WTC11 (cell line): ENCODE measurements at regions not wholly inside any gene's neighbourhood (a gene's known extent, or its start where the extent isn't known, plus 50 kb on each side); places are given as distances from the start of the nearest gene placed in this dataset.

Source experiments
- CREB1 ChIP-seq: sonication (generic); formaldehyde crosslinking; IDR thresholded peaks from 2 replicates; pipeline ENCODE4 v1.8.0; 2023; ENCODE audit warnings: mild to moderate bottlenecking, missing genetic modification reagents
- CREM ChIP-seq: sonication (generic); formaldehyde crosslinking; IDR thresholded peaks from 2 replicates; pipeline ENCODE4 v1.8.1; 2022; ENCODE audit warnings: mild to moderate bottlenecking, missing genetic modification reagents, moderate library complexity
- ESRRA ChIP-seq: sonication (generic); formaldehyde crosslinking; IDR thresholded peaks from 2 replicates; pipeline ENCODE4 v1.8.1; 2022; ENCODE audit warnings: mild to moderate bottlenecking, missing genetic modification reagents, borderline replicate concordance
- GTF2I ChIP-seq: fragments of 250-450 bp; sonication (Bioruptor Pico); conservative IDR thresholded peaks from 2 replicates; pipeline ENCODE4 v1.4.0; 2021; ENCODE audit warnings: mild to moderate bottlenecking
- JUN ChIP-seq: sonication (generic); formaldehyde crosslinking; IDR thresholded peaks from 2 replicates; pipeline ENCODE4 v1.8.0; 2023; ENCODE audit warnings: mild to moderate bottlenecking, missing genetic modification reagents
- NFE2L1 ChIP-seq: sonication (generic); formaldehyde crosslinking; IDR thresholded peaks from 2 replicates; pipeline ENCODE4 v1.8.1; 2023; ENCODE audit warnings: missing genetic modification reagents
- TF ChIP-seq, protein P1 (sequence below): fragments of 200-600 bp; IDR thresholded peaks from 2 replicates; pipeline ENCODE4 v1.8.0; 2022; ENCODE audit warnings: antibody characterized with exemption
- TF ChIP-seq, protein P2 (sequence below): sonication (generic); formaldehyde crosslinking; IDR thresholded peaks from 2 replicates; pipeline ENCODE4 v1.8.1; 2023; ENCODE audit warnings: mild to moderate bottlenecking, missing genetic modification reagents, moderate library complexity
- TF ChIP-seq, protein P3 (sequence below): fragments of 250-450 bp; sonication (Bioruptor Pico); IDR thresholded peaks from 2 replicates; pipeline ENCODE4 v1.9.0; 2021; ENCODE audit warnings: mild to moderate bottlenecking, borderline replicate concordance
- TF ChIP-seq, protein P4 (sequence below): sonication (generic); formaldehyde crosslinking; IDR thresholded peaks from 2 replicates; pipeline ENCODE4 v1.8.0; 2022; ENCODE audit warnings: mild to moderate bottlenecking, missing genetic modification reagents

DNA sequence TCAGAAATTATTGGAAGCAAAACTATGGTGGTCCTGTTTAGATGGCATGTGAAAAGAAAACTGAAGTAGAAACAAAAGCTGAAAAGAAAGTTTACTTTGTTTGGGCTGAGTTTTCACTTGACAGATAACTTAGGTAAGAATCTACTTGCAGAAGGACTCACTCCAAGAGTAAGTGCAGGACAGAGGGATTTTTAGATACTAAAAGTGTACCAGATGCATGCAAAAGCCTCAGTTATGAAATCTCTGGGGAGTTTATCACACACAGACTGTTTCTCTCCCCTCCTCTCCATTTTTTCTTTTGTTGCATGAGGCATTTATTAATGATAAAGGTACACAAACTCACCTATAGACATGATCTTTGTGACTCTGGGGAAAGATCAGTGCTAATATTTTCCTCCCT is 127.5 kb upstream of the GIMD1 start:
- TF ChIP-seq, protein P1, sequence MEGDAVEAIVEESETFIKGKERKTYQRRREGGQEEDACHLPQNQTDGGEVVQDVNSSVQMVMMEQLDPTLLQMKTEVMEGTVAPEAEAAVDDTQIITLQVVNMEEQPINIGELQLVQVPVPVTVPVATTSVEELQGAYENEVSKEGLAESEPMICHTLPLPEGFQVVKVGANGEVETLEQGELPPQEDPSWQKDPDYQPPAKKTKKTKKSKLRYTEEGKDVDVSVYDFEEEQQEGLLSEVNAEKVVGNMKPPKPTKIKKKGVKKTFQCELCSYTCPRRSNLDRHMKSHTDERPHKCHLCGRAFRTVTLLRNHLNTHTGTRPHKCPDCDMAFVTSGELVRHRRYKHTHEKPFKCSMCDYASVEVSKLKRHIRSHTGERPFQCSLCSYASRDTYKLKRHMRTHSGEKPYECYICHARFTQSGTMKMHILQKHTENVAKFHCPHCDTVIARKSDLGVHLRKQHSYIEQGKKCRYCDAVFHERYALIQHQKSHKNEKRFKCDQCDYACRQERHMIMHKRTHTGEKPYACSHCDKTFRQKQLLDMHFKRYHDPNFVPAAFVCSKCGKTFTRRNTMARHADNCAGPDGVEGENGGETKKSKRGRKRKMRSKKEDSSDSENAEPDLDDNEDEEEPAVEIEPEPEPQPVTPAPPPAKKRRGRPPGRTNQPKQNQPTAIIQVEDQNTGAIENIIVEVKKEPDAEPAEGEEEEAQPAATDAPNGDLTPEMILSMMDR = no peak
- TF ChIP-seq CREM (CRISPR knock-in tag) (no peak), NFE2L1 (CRISPR knock-in tag) (no peak), ESRRA (no peak), JUN (CRISPR knock-in tag) (no peak), CREB1 (CRISPR knock-in tag) (no peak), GTF2I (CRISPR knock-in tag) (no peak)
- TF ChIP-seq, protein P2, sequence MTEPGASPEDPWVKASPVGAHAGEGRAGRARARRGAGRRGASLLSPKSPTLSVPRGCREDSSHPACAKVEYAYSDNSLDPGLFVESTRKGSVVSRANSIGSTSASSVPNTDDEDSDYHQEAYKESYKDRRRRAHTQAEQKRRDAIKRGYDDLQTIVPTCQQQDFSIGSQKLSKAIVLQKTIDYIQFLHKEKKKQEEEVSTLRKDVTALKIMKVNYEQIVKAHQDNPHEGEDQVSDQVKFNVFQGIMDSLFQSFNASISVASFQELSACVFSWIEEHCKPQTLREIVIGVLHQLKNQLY (CRISPR knock-in tag) = no peak
- TF ChIP-seq, protein P3, sequence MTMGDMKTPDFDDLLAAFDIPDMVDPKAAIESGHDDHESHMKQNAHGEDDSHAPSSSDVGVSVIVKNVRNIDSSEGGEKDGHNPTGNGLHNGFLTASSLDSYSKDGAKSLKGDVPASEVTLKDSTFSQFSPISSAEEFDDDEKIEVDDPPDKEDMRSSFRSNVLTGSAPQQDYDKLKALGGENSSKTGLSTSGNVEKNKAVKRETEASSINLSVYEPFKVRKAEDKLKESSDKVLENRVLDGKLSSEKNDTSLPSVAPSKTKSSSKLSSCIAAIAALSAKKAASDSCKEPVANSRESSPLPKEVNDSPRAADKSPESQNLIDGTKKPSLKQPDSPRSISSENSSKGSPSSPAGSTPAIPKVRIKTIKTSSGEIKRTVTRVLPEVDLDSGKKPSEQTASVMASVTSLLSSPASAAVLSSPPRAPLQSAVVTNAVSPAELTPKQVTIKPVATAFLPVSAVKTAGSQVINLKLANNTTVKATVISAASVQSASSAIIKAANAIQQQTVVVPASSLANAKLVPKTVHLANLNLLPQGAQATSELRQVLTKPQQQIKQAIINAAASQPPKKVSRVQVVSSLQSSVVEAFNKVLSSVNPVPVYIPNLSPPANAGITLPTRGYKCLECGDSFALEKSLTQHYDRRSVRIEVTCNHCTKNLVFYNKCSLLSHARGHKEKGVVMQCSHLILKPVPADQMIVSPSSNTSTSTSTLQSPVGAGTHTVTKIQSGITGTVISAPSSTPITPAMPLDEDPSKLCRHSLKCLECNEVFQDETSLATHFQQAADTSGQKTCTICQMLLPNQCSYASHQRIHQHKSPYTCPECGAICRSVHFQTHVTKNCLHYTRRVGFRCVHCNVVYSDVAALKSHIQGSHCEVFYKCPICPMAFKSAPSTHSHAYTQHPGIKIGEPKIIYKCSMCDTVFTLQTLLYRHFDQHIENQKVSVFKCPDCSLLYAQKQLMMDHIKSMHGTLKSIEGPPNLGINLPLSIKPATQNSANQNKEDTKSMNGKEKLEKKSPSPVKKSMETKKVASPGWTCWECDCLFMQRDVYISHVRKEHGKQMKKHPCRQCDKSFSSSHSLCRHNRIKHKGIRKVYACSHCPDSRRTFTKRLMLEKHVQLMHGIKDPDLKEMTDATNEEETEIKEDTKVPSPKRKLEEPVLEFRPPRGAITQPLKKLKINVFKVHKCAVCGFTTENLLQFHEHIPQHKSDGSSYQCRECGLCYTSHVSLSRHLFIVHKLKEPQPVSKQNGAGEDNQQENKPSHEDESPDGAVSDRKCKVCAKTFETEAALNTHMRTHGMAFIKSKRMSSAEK = no peak
- TF ChIP-seq, protein P4, sequence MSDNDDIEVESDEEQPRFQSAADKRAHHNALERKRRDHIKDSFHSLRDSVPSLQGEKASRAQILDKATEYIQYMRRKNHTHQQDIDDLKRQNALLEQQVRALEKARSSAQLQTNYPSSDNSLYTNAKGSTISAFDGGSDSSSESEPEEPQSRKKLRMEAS = no peak
